ENCODE measurements at regions not wholly inside any gene's neighbourhood (a gene's known extent, or its start where the extent isn't known, plus 50 kb on each side); places are given as distances from the start of the nearest gene placed in this dataset.

- TF ChIP-seq YY1 (IDR thresholded peaks at IDR 0.05; ENCODE audit: low read depth), result no peak
- no peak for TF ChIP-seq TEAD4 (IDR thresholded peaks at IDR 0.05)
- no peak for TF ChIP-seq TAF1 (IDR thresholded peaks at IDR 0.05; ENCODE audit: low read depth)
- no peak for TF ChIP-seq RAD21 (IDR thresholded peaks at IDR 0.05; ENCODE audit: low read depth)
- TF ChIP-seq EGR1 (IDR thresholded peaks at IDR 0.05), result no peak
- no peak for TF ChIP-seq NFIC (IDR thresholded peaks at IDR 0.05)
- TF ChIP-seq, protein P1, sequence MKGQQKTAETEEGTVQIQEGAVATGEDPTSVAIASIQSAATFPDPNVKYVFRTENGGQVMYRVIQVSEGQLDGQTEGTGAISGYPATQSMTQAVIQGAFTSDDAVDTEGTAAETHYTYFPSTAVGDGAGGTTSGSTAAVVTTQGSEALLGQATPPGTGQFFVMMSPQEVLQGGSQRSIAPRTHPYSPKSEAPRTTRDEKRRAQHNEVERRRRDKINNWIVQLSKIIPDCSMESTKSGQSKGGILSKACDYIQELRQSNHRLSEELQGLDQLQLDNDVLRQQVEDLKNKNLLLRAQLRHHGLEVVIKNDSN (IDR thresholded peaks at IDR 0.05), result no peak
- TF ChIP-seq EP300 (IDR thresholded peaks at IDR 0.05; ENCODE audit: borderline replicate concordance), result no peak
- TF ChIP-seq, protein P2, sequence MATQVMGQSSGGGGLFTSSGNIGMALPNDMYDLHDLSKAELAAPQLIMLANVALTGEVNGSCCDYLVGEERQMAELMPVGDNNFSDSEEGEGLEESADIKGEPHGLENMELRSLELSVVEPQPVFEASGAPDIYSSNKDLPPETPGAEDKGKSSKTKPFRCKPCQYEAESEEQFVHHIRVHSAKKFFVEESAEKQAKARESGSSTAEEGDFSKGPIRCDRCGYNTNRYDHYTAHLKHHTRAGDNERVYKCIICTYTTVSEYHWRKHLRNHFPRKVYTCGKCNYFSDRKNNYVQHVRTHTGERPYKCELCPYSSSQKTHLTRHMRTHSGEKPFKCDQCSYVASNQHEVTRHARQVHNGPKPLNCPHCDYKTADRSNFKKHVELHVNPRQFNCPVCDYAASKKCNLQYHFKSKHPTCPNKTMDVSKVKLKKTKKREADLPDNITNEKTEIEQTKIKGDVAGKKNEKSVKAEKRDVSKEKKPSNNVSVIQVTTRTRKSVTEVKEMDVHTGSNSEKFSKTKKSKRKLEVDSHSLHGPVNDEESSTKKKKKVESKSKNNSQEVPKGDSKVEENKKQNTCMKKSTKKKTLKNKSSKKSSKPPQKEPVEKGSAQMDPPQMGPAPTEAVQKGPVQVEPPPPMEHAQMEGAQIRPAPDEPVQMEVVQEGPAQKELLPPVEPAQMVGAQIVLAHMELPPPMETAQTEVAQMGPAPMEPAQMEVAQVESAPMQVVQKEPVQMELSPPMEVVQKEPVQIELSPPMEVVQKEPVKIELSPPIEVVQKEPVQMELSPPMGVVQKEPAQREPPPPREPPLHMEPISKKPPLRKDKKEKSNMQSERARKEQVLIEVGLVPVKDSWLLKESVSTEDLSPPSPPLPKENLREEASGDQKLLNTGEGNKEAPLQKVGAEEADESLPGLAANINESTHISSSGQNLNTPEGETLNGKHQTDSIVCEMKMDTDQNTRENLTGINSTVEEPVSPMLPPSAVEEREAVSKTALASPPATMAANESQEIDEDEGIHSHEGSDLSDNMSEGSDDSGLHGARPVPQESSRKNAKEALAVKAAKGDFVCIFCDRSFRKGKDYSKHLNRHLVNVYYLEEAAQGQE (IDR thresholded peaks at IDR 0.05; ENCODE audit: low read depth), result no peak
Observed at GRCh38 chr4:89521826-89522225, 214.2 kb upstream of the GPRIN3 start.
